GM18520 (cell line): ENCODE measurements at regions not wholly inside any gene's neighbourhood (a gene's known extent, or its start where the extent isn't known, plus 50 kb on each side); places are given as distances from the start of the nearest gene placed in this dataset.
A peak's percentile ranks its signal among the peaks of the same experiment; 100 is the strongest.

Experiments
- ATAC-seq: cut with Tn5 transposase; IDR thresholded peaks from one replicate; pipeline ENCODE4 v1.9.1; 2021; ENCODE audit not compliant: unreplicated experiment

- ATAC-seq = no peak
These were observed 202.3 kb downstream of the LTN1 start for GRCh38 chr21:28790335-28790734.

- no peak for ATAC-seq
These were observed 203.2 kb downstream of the LTN1 start for GRCh38 chr21:28789523-28789922.

- ATAC-seq = no peak
These were observed 204.6 kb downstream of the LTN1 start for GRCh38 chr21:28788030-28788429.

- no peak for ATAC-seq
These were observed 209.0 kb downstream of the LTN1 start for GRCh38 chr21:28783641-28784185.

GRCh38 chr21:28781602-28782276, 210.9 kb downstream of the LTN1 start:
- ATAC-seq = no peak

- ATAC-seq = no peak
These were observed 212.8 kb downstream of the LTN1 start for GRCh38 chr21:28779914-28780313.

GRCh38 chr21:28776251-28776650, 216.4 kb downstream of the LTN1 start:
- ATAC-seq = no peak

GRCh38 chr21:28775071-28775470, 217.6 kb downstream of the LTN1 start:
- ATAC-seq = no peak

- no peak for ATAC-seq
These were observed 219.6 kb downstream of the LTN1 start for GRCh38 chr21:28773036-28773435.

GRCh38 chr21:28771790-28772501, 220.7 kb downstream of the LTN1 start:
- no peak for ATAC-seq

GRCh38 chr21:28770867-28771661, 221.6 kb downstream of the LTN1 start:
- ATAC-seq = no peak

GRCh38 chr21:28769683-28770082, 223.0 kb downstream of the LTN1 start:
- peak; percentile 48 for ATAC-seq

- no peak for ATAC-seq
These were observed 223.9 kb downstream of the LTN1 start for GRCh38 chr21:28768753-28769152.

GRCh38 chr21:28767523-28767922, 225.2 kb downstream of the LTN1 start:
- ATAC-seq = no peak

GRCh38 chr21:28763809-28764418, 228.8 kb downstream of the LTN1 start:
- no peak for ATAC-seq

GRCh38 chr21:28762357-28762735, 230.3 kb downstream of the LTN1 start:
- ATAC-seq = no peak

GRCh38 chr21:28761674-28762356, 230.9 kb downstream of the LTN1 start:
- ATAC-seq = no peak

GRCh38 chr21:28758883-28759242, 233.8 kb downstream of the LTN1 start:
- ATAC-seq = no peak

- ATAC-seq = no peak
These were observed 234.4 kb downstream of the LTN1 start for GRCh38 chr21:28758042-28758882.

- no peak for ATAC-seq
These were observed 237.8 kb downstream of the LTN1 start for GRCh38 chr21:28754862-28755261.
